MM.1S (cell line): ENCODE measurements at regions not wholly inside any gene's neighbourhood (a gene's known extent, or its start where the extent isn't known, plus 50 kb on each side); places are given as distances from the start of the nearest gene placed in this dataset.
"Not testable (repeated sequence)": the region's sequence is repeated elsewhere in the genome, so short reads cannot be mapped to it uniquely, and the experiment has no call there.

ENCODE experiments used
- DNase-seq: peaks from one replicate; pipeline ENCODE4 v3.0.0-alpha.2; 2015
- H2AFZ ChIP-seq: fragments of 300-600 bp; sonication (generic); 2 replicates; pipeline ENCODE4 v1.6.0; 2016; ENCODE audit warnings: antibody characterized with exemption, low read length
- H3F3A ChIP-seq: fragments of 300-600 bp; sonication (generic); 2 replicates; pipeline ENCODE4 v1.6.1; 2016; ENCODE audit warnings: mild to moderate bottlenecking, antibody characterized with exemption, low read length, moderate library complexity, mixed read lengths; ENCODE audit not compliant: insufficient read depth
- H3K27ac ChIP-seq: fragments of 300-600 bp; sonication (generic); 2 replicates; pipeline ENCODE4 v1.5.1; 2016; ENCODE audit warnings: mild to moderate bottlenecking, low read length
- H3K27me3 ChIP-seq: fragments of 300-600 bp; sonication (generic); replicated peaks from 2 replicates; pipeline ENCODE4 v1.6.0; 2016; ENCODE audit warnings: low read length; ENCODE audit not compliant: insufficient read depth
- H3K36me3 ChIP-seq: fragments of 300-600 bp; sonication (generic); replicated peaks from 2 replicates; pipeline ENCODE4 v1.6.1; 2016; ENCODE audit warnings: mild to moderate bottlenecking, low read length, mixed read lengths; ENCODE audit not compliant: insufficient read depth
- H3K4me1 ChIP-seq: fragments of 300-600 bp; sonication (generic); 2 replicates; pipeline ENCODE4 v1.6.1; 2016; ENCODE audit warnings: low read length, mixed read lengths
- H3K4me2 ChIP-seq: fragments of 300-600 bp; sonication (generic); 2 replicates; pipeline ENCODE4 v1.6.0; 2016; ENCODE audit warnings: low read depth, low read length
- H3K4me3 ChIP-seq: fragments of 300-600 bp; sonication (generic); 2 replicates; pipeline ENCODE4 v1.5.1; 2016; ENCODE audit warnings: low read length, mixed read lengths
- H3K79me2 ChIP-seq: fragments of 300-600 bp; sonication (generic); 2 replicates; pipeline ENCODE4 v1.6.1; 2016; ENCODE audit warnings: mixed run types, low read length, mixed read lengths
- H3K9ac ChIP-seq: fragments of 300-600 bp; sonication (generic); 2 replicates; pipeline ENCODE4 v1.6.1; 2016; ENCODE audit warnings: low read length, mixed read lengths
- H3K9me2 ChIP-seq: fragments of 300-600 bp; sonication (generic); replicated peaks from 2 replicates; pipeline ENCODE4 v1.6.1; 2016; ENCODE audit warnings: mild to moderate bottlenecking, low read length, mixed read lengths; ENCODE audit not compliant: insufficient read depth
- H3K9me3 ChIP-seq: fragments of 300-600 bp; sonication (generic); replicated peaks from 2 replicates; pipeline ENCODE4 v1.6.1; 2016; ENCODE audit warnings: mild to moderate bottlenecking, low read length, mixed read lengths; ENCODE audit not compliant: insufficient read depth
- H4K20me1 ChIP-seq: fragments of 300-600 bp; sonication (generic); 2 replicates; pipeline ENCODE4 v1.6.1; 2016; ENCODE audit warnings: mild to moderate bottlenecking, low read length, moderate library complexity, mixed read lengths; ENCODE audit not compliant: insufficient read depth
- EZH2 ChIP-seq: fragments of 300-600 bp; sonication (generic); optimal IDR thresholded peaks from 2 replicates; pipeline ENCODE3; 2017; ENCODE audit warnings: low read depth, mild to moderate bottlenecking, antibody characterized with exemption, low read length, mixed read lengths
- EZH2phosphoT487 ChIP-seq: fragments of 300-600 bp; sonication (generic); IDR thresholded peaks from 2 replicates; pipeline ENCODE4 v1.6.1; 2018; ENCODE audit warnings: antibody characterized with exemption, low read length
- TF ChIP-seq, protein P1 (sequence below): fragments of 300-600 bp; sonication (generic); IDR thresholded peaks from 2 replicates; pipeline ENCODE4 v1.5.1; 2016; ENCODE audit warnings: antibody characterized with exemption, low read length, mixed read lengths

DNA sequence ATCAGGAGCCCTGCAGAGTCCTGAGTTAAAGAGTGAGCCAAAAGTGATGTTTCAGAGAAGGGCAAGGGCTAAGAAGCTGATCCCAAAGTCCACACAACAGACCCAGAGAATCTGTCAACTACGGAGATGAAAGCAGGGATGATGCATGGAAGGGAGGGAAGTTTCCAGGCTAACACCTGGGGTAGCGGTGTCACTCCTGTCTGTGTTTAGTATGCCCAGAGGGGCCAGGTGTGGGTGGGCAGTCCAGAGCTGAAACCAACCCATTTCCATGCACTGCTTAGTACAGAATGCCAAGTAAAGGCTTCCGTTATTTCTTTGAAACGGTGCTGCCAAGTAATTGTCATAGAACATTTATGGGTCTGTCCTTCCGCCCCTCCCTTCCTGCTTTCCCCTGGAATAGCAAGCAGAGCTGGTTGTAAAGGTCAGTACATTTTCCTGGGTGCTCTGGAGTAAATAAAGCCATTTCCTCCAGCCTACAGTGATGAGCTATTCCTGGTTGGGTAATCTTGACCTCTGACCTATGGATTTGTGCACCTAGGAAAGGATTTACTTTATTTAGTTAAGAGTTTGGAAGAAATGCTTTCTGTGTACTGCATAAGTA is 58.6 kb upstream of the WIPF3 start:
- H2AFZ ChIP-seq, H3K4me3 ChIP-seq, H3K36me3 ChIP-seq: not testable (repeated sequence)

DNA sequence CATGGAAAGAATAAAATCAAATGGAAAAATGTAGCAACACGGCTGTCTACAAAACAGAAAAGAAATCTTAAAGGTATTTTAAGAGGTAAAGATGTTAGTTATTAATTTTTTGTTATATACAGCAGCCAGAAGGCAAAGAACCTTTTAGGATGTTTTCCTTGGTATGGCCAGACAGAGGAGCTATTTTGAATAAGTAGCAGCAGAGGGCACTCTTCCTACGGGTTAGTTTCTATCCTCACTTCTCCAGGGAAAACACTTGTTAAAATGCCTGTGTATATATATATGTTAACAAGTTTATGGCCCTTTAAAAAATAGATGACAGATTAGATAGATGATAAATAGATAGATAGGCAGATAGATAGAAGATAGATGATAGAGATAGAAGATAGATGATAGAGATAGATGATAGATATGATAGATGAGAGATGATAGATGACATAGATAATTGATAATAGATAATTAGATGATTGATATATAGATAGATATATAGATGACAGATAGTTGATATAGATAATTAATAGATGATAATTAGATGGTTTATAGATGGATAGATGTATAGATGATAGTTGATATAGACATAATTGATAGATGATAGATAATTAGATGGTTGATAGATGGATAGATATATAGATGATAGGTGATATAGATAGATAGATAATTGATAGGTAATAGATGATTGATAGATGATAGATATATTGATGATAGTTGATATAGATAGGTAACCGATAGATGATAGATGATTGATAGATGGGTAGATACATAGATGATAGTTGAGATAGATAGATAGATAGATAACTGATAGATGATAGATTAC is 57.8 kb upstream of the WIPF3 start:
- H3K36me3 ChIP-seq, result no peaks in the 10 kb centered on the region
- H3K27ac ChIP-seq, result no peak overlapping the region
- H3K9ac ChIP-seq, result no peak overlapping the region
- no peak overlapping the region for H3K4me2 ChIP-seq
- no peaks in the 10 kb centered on the region for H4K20me1 ChIP-seq
- no peak overlapping the region for H3K4me3 ChIP-seq
- no peaks in the 10 kb centered on the region for H3K9me2 ChIP-seq
- TF ChIP-seq EZH2, result no peak
- TF ChIP-seq, protein P1, sequence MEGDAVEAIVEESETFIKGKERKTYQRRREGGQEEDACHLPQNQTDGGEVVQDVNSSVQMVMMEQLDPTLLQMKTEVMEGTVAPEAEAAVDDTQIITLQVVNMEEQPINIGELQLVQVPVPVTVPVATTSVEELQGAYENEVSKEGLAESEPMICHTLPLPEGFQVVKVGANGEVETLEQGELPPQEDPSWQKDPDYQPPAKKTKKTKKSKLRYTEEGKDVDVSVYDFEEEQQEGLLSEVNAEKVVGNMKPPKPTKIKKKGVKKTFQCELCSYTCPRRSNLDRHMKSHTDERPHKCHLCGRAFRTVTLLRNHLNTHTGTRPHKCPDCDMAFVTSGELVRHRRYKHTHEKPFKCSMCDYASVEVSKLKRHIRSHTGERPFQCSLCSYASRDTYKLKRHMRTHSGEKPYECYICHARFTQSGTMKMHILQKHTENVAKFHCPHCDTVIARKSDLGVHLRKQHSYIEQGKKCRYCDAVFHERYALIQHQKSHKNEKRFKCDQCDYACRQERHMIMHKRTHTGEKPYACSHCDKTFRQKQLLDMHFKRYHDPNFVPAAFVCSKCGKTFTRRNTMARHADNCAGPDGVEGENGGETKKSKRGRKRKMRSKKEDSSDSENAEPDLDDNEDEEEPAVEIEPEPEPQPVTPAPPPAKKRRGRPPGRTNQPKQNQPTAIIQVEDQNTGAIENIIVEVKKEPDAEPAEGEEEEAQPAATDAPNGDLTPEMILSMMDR, result peak; percentile 55
- H3K9me3 ChIP-seq, result no peaks in the 10 kb centered on the region
- H3K27me3 ChIP-seq, result no peaks in the 10 kb centered on the region
- no peak overlapping the region for H2AFZ ChIP-seq
- no peaks in the 10 kb centered on the region for H3K79me2 ChIP-seq
- H3F3A ChIP-seq, result no peaks in the 10 kb centered on the region
- no peaks in the 10 kb centered on the region for H3K4me1 ChIP-seq
- DNase-seq, result peak; percentile 65

More for the DNA sequence above, 58.6 kb upstream of the WIPF3 start:
- not testable (repeated sequence) for H3K9me3 ChIP-seq, H3F3A ChIP-seq, H3K27ac ChIP-seq, H3K9ac ChIP-seq, DNase-seq, H3K4me1 ChIP-seq, H3K4me2 ChIP-seq, H3K27me3 ChIP-seq, H3K79me2 ChIP-seq, H4K20me1 ChIP-seq, H3K9me2 ChIP-seq

DNA sequence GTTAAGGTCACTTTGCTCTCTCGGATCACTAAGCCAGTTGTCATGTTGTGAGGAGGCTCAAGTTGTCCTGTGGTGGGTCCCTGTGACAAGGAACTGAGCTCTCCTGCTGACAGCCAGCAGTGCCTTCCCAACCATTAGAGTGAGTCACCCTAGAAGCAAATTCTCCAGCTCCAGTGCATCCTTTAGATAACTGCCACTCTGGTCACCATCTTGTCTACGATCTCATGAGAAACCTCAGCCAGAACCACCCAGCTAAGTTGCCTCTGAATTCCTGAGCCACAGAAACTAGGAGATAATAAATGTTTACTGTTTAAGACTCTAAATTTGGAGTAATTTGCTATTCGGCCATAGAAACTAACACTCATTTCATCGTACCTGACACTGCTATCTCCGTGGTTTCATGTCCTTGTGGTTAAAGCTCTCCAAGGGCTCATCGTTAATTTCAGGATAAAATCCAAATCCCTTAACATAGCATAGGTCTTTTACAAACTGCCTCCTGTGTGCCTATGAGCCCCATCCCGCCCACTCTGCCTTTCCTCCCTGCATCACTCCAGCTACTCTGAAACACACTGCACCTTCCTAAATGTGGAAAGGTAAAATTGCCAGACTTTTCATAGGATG is 56.5 kb upstream of the WIPF3 start:
- TF ChIP-seq EZH2, result no peak
- TF ChIP-seq, protein P1, result no peak
- no peak for TF ChIP-seq EZH2phosphoT487
- H3K36me3 ChIP-seq, result no peaks in the 10 kb centered on the region

DNA sequence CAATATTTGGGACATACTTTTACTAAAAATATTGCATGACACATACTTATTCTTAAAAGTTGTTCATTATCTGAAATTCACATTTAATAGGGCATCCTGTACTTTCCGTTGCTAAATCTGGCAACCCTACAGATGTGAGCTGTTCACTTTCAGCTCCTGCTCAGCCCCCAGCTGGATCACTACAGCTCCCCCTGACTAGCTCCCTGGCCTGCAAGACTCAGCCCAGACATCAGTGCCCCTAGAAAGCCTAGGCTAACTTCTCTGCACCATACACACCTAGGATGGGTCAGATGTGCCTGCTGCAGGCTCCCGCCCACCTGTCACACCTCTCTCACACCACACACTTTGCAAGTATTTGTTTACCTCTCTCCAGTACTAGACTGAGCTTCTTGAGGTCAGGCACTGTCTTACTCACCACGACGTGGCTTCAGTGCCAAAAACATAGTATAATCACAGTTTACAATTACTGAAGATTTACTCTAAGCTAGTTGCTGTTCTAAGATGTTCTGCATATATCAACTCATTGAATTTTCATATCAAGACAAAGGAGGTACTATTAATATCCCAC is 55.9 kb upstream of the WIPF3 start:
- not testable (repeated sequence) for H3K4me1 ChIP-seq, H3K4me3 ChIP-seq, H4K20me1 ChIP-seq, H3K9me3 ChIP-seq, H2AFZ ChIP-seq, H3K9me2 ChIP-seq, H3K4me2 ChIP-seq, H3K27me3 ChIP-seq, DNase-seq, H3K79me2 ChIP-seq, H3K27ac ChIP-seq, H3K36me3 ChIP-seq, H3F3A ChIP-seq, H3K9ac ChIP-seq

More for the DNA sequence above, 56.5 kb upstream of the WIPF3 start:
- no peak overlapping the region for H3K9ac ChIP-seq
- no peaks in the 10 kb centered on the region for H3K79me2 ChIP-seq
- no peaks in the 10 kb centered on the region for H3K9me3 ChIP-seq
- no peak overlapping the region for H2AFZ ChIP-seq
- H3K9me2 ChIP-seq, result no peaks in the 10 kb centered on the region
- no peak for DNase-seq
- no peak overlapping the region for H3K4me3 ChIP-seq
- no peaks in the 10 kb centered on the region for H3F3A ChIP-seq
- no peaks in the 10 kb centered on the region for H4K20me1 ChIP-seq
- H3K4me2 ChIP-seq, result no peak overlapping the region
- no peaks in the 10 kb centered on the region for H3K27me3 ChIP-seq
- no peaks in the 10 kb centered on the region for H3K4me1 ChIP-seq
- no peak overlapping the region for H3K27ac ChIP-seq

DNA sequence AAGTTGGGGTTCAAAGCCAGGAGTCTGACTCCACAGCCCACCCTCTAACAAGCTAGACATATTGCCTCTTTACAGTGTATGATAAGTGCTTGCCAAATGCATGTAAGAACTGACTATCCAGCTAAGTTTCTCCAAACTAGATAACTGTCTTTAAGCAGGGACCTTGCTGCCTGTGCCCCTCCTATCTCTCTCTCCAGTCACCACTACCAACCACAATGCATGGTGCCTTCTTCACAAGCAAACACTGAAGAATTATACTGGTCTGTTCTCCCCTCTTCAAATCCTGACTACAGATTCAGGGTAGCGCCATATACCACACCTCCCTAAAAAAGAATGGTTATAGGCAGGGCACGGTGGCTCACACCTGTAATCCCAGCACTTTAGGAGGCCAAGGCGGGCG is 55.3 kb upstream of the WIPF3 start:
- not testable (repeated sequence) for H3K9me2 ChIP-seq, H3K9ac ChIP-seq, H3K27ac ChIP-seq, H3K27me3 ChIP-seq, H2AFZ ChIP-seq, H4K20me1 ChIP-seq, H3K9me3 ChIP-seq, H3K4me1 ChIP-seq, DNase-seq, H3K36me3 ChIP-seq, H3K4me2 ChIP-seq, H3F3A ChIP-seq, H3K79me2 ChIP-seq, H3K4me3 ChIP-seq
